SJSA1 (cell line): ENCODE measurements at regions not wholly inside any gene's neighbourhood (a gene's known extent, or its start where the extent isn't known, plus 50 kb on each side); places are given as distances from the start of the nearest gene placed in this dataset.
"Not testable (repeated sequence)": the region's sequence is repeated elsewhere in the genome, so short reads cannot be mapped to it uniquely, and the experiment has no call there.

Experiments
- DNase-seq, 2 experiments: peaks; one replicate each; pipeline ENCODE4 v3.0.0-alpha.2; 2015 to 2020; ENCODE audit warnings: low spot score in 2 of 2, low read depth in 1 of 2
- H3K27ac ChIP-seq: fragments of 250-450 bp; sonication (Bioruptor Pico); 2 replicates; pipeline ENCODE4 v1.5.1; 2020; ENCODE audit warnings: mild to moderate bottlenecking, moderate library complexity
- H3K27me3 ChIP-seq: fragments of 250-450 bp; sonication (Bioruptor Pico); replicated peaks from 2 replicates; pipeline ENCODE4 v1.5.1; 2020; ENCODE audit warnings: mild to moderate bottlenecking, moderate library complexity
- H3K36me3 ChIP-seq: fragments of 250-450 bp; sonication (Bioruptor Pico); 2 replicates; pipeline ENCODE4 v1.5.1; 2020; ENCODE audit warnings: mild to moderate bottlenecking
- H3K4me1 ChIP-seq: fragments of 250-450 bp; sonication (Bioruptor Pico); replicated peaks from 2 replicates; pipeline ENCODE4 v1.6.1; 2021; ENCODE audit warnings: mild to moderate bottlenecking
- H3K4me3 ChIP-seq: fragments of 250-450 bp; sonication (Bioruptor Pico); 2 replicates; pipeline ENCODE4 v1.5.1; 2020; ENCODE audit warnings: mild to moderate bottlenecking
- H3K9me3 ChIP-seq: fragments of 250-450 bp; sonication (Bioruptor Pico); replicated peaks from 2 replicates; pipeline ENCODE4 v1.5.1; 2020; ENCODE audit warnings: mild to moderate bottlenecking

DNA sequence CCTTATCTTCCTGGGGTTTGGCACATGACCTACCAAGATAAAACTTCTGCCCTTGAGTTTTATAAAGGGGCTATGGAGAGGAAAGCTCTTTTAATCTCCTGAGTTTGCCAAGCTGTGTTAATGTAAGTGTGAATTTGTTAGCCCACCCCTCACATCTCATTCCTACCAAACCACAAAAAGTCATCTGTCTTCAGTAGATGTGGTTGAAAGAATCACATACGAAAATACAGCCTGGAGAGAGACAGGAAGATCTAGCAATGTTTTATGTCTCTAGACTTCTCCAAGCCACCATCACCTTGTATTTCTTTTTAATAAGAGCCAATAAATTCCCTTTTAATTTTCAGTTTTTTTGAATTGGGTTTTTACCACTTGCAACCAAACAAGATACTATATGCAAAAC lies 68.9 kb upstream of the ZNF280D start:
- Histone ChIP-seq H3K36me3 (no peaks in the 10 kb centered on the region), H3K4me1 (peaks cover 10% of the 10 kb centered on the region), H3K27me3 (no peaks in the 10 kb centered on the region), H3K27ac (no peak overlapping the region), H3K9me3 (no peaks in the 10 kb centered on the region), H3K4me3 (no peak overlapping the region)
- no peak for DNase-seq

GRCh38 chr15:56798639-56799038 lies 65.3 kb upstream of the ZNF280D start:
- H3K36me3 ChIP-seq: no peaks in the 10 kb centered on the region
- no peak overlapping the region for H3K27ac ChIP-seq
- H3K4me1 ChIP-seq: peaks cover 11% of the 10 kb centered on the region
- no peaks in the 10 kb centered on the region for H3K9me3 ChIP-seq
- no peaks in the 10 kb centered on the region for H3K27me3 ChIP-seq
- DNase-seq: no peak
- H3K4me3 ChIP-seq: no peak overlapping the region

GRCh38 chr15:56797720-56798275 lies 64.5 kb upstream of the ZNF280D start:
- Histone ChIP-seq H3K36me3 (no peaks in the 10 kb centered on the region), H3K4me1 (peaks cover 11% of the 10 kb centered on the region), H3K4me3 (no peak overlapping the region), H3K9me3 (no peaks in the 10 kb centered on the region), H3K27me3 (no peaks in the 10 kb centered on the region), H3K27ac (no peak overlapping the region)
- DNase-seq: no peak

- H3K4me1 ChIP-seq: peaks cover 11% of the 10 kb centered on the region
- H3K27me3 ChIP-seq: no peaks in the 10 kb centered on the region
- H3K9me3 ChIP-seq: 0 out of 2 replicates have a peak, but pooled peaks cover 3% of the 10 kb centered on the region
- H3K4me3 ChIP-seq: no peak overlapping the region
- no peaks in the 10 kb centered on the region for H3K36me3 ChIP-seq
- no peak for DNase-seq
- H3K27ac ChIP-seq: no peak overlapping the region
Observed at GRCh38 chr15:56795502-56795901, 62.2 kb upstream of the ZNF280D start.

DNA sequence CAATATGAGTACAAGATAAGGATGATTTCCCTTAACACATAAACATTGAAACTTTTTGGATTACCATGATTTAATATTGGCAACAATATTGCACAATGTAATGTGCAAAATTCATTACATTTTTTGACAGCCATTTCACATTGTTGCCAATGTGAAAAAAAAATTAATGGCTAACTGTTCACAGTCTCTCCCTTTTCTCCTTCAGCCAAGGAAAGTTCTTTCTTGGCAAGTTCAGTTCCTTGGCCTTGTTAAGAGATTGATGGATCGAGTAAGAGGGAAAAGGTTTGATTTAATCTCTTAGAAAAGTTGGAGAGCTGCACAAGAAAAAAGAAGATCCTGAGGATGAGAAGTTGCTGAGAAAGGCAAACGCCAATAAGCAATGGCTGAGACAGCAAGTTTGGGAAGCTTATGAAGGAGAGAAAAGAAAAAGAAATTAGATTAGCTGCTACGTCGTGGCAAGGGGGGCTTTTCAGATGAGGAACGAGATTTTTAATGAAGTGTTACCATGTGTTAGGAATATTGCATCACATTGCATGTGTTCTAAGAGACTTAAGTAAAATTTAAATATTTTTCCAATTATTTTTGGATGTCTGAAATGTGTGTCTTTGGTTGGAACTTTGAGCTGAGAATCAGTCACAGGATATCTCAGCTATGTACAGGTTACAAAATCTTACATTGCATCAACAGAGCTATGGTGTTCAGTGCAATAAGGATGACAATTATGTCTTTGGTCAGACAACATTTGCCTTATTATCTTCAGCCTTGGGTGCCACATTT lies 61.4 kb upstream of the ZNF280D start:
- Histone ChIP-seq H3K27ac (peak overlapping the region; percentile 17; the same call in 1 of the 2 replicates), H3K36me3 (no peaks in the 10 kb centered on the region), H3K4me3 (no peak overlapping the region), H3K27me3 (no peaks in the 10 kb centered on the region), H3K4me1 (peaks cover 11% of the 10 kb centered on the region), H3K9me3 (0 out of 2 replicates have a peak, but pooled peaks cover 3% of the 10 kb centered on the region)
- no peak for DNase-seq

GRCh38 chr15:56794165-56794552 lies 60.9 kb upstream of the ZNF280D start:
- no peaks in the 10 kb centered on the region for H3K36me3 ChIP-seq
- no peak overlapping the region for H3K4me3 ChIP-seq
- 0 out of 2 replicates have a peak, but pooled peaks cover 3% of the 10 kb centered on the region for H3K9me3 ChIP-seq
- peaks cover 11% of the 10 kb centered on the region for H3K4me1 ChIP-seq
- H3K27me3 ChIP-seq: no peaks in the 10 kb centered on the region
- DNase-seq: peak in 1 of 2 experiments; percentile 42
- H3K27ac ChIP-seq: peak overlapping the region; percentile 17; the same call in 1 of the 2 replicates

- H3K9me3 ChIP-seq: 0 out of 2 replicates have a peak, but pooled peaks cover 3% of the 10 kb centered on the region
- no peak overlapping the region for H3K27ac ChIP-seq
- no peak overlapping the region for H3K4me3 ChIP-seq
- H3K4me1 ChIP-seq: peaks cover 11% of the 10 kb centered on the region
- DNase-seq: no peak
- H3K36me3 ChIP-seq: no peaks in the 10 kb centered on the region
- H3K27me3 ChIP-seq: no peaks in the 10 kb centered on the region
Observed at GRCh38 chr15:56792211-56792610, 58.9 kb upstream of the ZNF280D start.

DNA sequence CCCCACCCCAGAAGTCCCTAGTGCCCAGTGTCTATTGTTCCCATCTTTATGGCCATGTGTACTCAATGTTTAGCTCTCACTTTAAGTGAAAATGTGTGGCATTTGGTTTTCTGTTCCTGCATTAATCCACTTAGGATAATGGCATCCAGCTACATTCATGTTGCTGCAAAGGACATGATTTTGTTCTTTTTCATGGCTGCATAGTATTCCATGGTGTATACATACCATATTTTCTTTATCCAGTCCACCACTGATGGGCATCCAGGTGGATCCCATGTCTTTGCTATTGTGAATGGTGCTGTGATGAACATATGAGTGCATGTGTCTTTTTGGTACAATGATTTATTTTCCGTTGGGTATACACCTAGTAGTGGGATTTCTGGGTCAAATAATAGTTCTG lies 58.2 kb upstream of the ZNF280D start:
- H3K27ac ChIP-seq, H3K9me3 ChIP-seq, H3K4me3 ChIP-seq, H3K27me3 ChIP-seq, DNase-seq, H3K36me3 ChIP-seq: not testable (repeated sequence)
- peaks cover 11% of the 10 kb centered on the region for H3K4me1 ChIP-seq

DNA sequence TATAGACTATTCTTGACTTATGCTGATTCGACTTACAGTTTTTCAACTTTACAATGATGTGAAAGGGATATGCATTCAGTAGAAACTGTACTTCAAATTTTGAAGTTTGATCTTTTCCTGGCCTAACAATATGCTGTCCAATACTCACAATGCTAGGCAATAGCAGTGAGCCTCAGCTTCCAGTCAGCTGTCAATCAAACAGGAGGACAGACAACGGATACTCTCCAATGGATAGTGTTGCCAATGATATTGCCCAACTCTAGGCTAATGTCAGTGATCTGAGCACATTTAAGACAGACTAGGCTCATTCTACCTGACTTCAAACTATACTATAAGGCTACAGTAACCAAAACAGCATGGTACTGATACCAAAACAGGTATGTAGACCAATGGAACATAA lies 55.0 kb upstream of the ZNF280D start:
- no peak overlapping the region for H3K4me3 ChIP-seq
- no peaks in the 10 kb centered on the region for H3K36me3 ChIP-seq
- no peak for DNase-seq
- H3K27ac ChIP-seq: no peak overlapping the region
- H3K27me3 ChIP-seq: no peaks in the 10 kb centered on the region
- no peaks in the 10 kb centered on the region; the same call in 1 of the 2 replicates for H3K4me1 ChIP-seq
- 0 out of 2 replicates have a peak, but pooled peaks cover 3% of the 10 kb centered on the region for H3K9me3 ChIP-seq

DNA sequence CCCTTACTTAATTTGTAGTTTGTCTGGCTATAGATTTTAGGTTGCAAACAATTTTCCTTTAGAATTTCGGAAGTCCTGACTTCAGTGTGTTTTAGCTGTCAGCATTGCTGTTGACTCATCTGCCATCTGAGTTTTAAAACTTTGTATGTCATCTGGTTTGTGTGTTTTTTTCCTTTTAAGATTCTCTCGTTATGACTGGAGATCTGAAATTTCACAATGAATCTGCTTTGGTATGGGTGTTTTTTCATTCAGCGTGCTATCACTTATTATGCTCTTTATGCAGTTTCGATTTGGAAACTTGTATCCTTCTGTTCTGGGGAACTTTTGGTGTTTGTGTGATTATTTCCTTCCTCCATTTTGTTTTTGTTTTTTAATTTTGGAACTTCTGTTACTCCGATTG lies 53.7 kb upstream of the ZNF280D start:
- Histone ChIP-seq H3K36me3 (no peaks in the 10 kb centered on the region), H3K9me3 (0 out of 2 replicates have a peak, but pooled peaks cover 3% of the 10 kb centered on the region), H3K4me3 (no peak overlapping the region), H3K4me1 (no peaks in the 10 kb centered on the region), H3K27ac (no peak overlapping the region), H3K27me3 (no peaks in the 10 kb centered on the region)
- no peak for DNase-seq

DNA sequence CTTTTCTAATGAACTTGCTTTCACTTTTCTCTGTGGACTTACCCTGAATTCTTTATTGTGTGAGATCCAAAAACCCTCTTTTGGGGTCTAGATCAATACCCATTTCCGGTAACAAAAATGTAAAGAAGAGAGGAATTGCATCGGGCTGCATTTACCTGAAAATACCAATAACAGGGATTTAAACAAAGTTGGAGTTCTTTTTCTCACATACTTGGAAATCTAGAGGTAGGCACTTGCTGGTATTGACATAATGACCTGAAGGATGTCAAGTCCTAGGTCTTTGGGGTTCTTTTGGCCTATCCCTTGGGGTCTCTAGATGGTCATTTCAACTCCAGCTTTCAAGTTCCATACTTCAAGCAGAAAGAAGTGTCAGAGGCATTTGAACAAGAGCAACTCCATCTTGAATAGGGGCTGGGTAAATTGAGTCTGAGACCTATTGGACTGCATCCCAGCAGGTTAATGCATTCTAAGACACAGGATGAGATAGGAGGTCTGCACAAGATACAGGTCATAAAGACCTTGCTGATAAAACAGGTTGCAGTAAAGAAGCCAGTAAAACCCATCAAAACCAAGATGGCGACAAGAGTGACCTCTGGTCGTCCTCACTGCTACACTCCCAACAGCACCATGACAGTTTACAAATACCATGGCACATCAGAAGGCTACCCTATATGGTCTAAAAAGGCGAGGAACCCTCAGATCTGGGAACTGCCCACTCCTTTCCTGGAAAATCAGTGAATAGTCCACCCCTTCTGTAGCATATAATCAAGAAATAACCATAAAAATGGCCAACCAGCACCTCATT lies 50.8 kb upstream of the ZNF280D start:
- Histone ChIP-seq H3K9me3 (no peaks in the 10 kb centered on the region), H3K4me3 (no peak overlapping the region), H3K4me1 (peaks cover 5% of the 10 kb centered on the region), H3K27ac (no peak overlapping the region), H3K36me3 (no peaks in the 10 kb centered on the region), H3K27me3 (no peaks in the 10 kb centered on the region)
- no peak for DNase-seq

DNA sequence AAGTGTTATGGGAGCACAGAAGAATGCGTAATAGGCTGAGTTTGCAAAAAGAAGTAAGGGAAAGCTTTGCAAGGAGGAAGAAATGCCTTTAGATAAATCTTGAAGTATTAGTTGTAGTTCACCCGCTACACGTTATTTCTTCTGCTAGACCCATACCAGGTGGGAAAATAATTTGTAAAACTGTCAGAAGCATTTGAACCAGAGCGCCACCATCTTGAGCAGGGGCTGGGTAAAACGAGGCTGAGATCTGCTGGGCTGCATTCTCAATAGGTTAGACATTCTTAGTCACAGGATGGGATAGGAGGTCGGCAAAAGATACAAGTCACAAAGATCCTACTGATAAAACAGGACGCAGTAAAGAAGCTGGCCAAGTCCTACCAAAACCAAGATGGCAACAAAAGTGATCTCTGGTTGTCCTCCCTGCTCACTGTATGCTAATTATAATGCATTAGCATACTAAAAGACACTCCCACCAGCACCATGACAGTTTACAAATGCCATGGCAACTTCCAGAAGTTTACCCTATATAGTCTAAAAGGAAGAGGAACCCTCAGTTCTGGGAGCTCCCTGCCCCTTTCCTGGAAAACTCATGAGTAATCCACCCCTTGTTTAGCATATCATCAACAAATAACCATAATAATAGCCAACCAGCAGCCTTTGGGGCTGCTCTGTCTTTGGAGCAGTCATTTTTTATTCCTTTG lies 50.0 kb upstream of the ZNF280D start:
- H3K4me3 ChIP-seq: no peak overlapping the region
- H3K27ac ChIP-seq: no peak overlapping the region
- H3K9me3 ChIP-seq: no peaks in the 10 kb centered on the region
- H3K27me3 ChIP-seq: no peaks in the 10 kb centered on the region
- DNase-seq: no peak
- H3K4me1 ChIP-seq: peaks cover 10% of the 10 kb centered on the region
- H3K36me3 ChIP-seq: no peaks in the 10 kb centered on the region
